K562 (cell line): ENCODE measurements at regions not wholly inside any gene's neighbourhood (a gene's known extent, or its start where the extent isn't known, plus 50 kb on each side); places are given as distances from the start of the nearest gene placed in this dataset.
A peak's percentile ranks its signal among the peaks of the same experiment; 100 is the strongest.

Source experiments
- ATAC-seq: fragments of 200-7000 bp; cut with Tn5 transposase; 3 replicates; pipeline ENCODE4 v1.9.1; 2020; ENCODE audit warnings: moderate library complexity
- BruUV-seq: library from RNA; stranded (reverse); fragments of 400-500 nt; replicated peaks from 2 replicates; lab custom pipeline; 2021; lab: Mats Ljungman, UMichigan
- CTCF ChIA-PET: fragments of 300-600 bp; formaldehyde crosslinking; extraction: SDS; loops from one replicate; lab custom pipeline; 2021; ENCODE audit warnings: low intra/inter-chr PET ratio; lab: Yijun Ruan, JAX
- POLR2A ChIA-PET: fragments of 300-600, 350-650 bp; sonication (Branson Sonifier 250); formaldehyde crosslinking; extraction: SDS; loops from one replicate; lab custom pipeline; 2021; ENCODE audit warnings: antibody characterized with exemption, inconsistent platforms; lab: Yijun Ruan, JAX
- DNase-seq, 4 experiments: peaks; one replicate each; pipeline versions ENCODE4 v3.0.0 to v3.0.0-alpha.2; 2011 to 2018; ENCODE audit warnings: low spot score in 3 of 4, mixed read lengths in 3 of 4; ENCODE audit errors: extremely low read depth in 1 of 4
- FAIRE-seq: peaks from 2 replicates; lab custom pipeline; 2011; peaks lifted over from hg19 to GRCh38; lab: Jason Lieb, UNC
- H2AFZ ChIP-seq: 2 replicates; pipeline ENCODE4 v1.6.0; 2011; ENCODE audit warnings: low read depth, low read length, control low read depth, inconsistent platforms
- H3K27ac ChIP-seq: fragments of 200-600 bp; 3 replicates; pipeline ENCODE4 v1.8.0; 2011; ENCODE audit warnings: low read depth, mild to moderate bottlenecking, control low read depth, inconsistent platforms, low read length, moderate library complexity, mixed read lengths; ENCODE audit errors: extremely low read depth
- H3K27me3 ChIP-seq, 2 experiments: fragments of 300-600 bp in 1 of 2; 2 replicates in 1 of 2; 3 replicates in 1 of 2; pipeline versions ENCODE4 v1.6.0 to v1.8.0; 2011; ENCODE audit warnings: inconsistent platforms in 2 of 2, low read length in 2 of 2, mild to moderate bottlenecking in 1 of 2, mixed read lengths in 1 of 2, moderate library complexity in 1 of 2; ENCODE audit not compliant: control insufficient read depth in 2 of 2, insufficient read depth in 2 of 2
- H3K36me3 ChIP-seq: fragments of 300-600 bp; 3 replicates; pipeline ENCODE4 v1.8.0; 2011; ENCODE audit warnings: mild to moderate bottlenecking, low read length, inconsistent platforms; ENCODE audit not compliant: control insufficient read depth, insufficient read depth
- H3K4me1 ChIP-seq, 2 experiments: fragments of 200-600 bp in 1 of 2; replicated peaks in 1 of 2; 2 replicates in 1 of 2; 3 replicates in 1 of 2; pipeline versions ENCODE4 v1.5.1 to v1.8.0; 2011; ENCODE audit warnings: inconsistent platforms in 2 of 2, low read length in 2 of 2, mild to moderate bottlenecking in 1 of 2, mixed read lengths in 1 of 2, moderate library complexity in 1 of 2; ENCODE audit not compliant: control insufficient read depth in 2 of 2, insufficient read depth in 2 of 2
- H3K4me2 ChIP-seq: 2 replicates; pipeline ENCODE4 v1.6.1; 2011; ENCODE audit warnings: low read length, control low read depth, inconsistent platforms, mixed read lengths; ENCODE audit not compliant: insufficient read depth
- H3K4me3 ChIP-seq: fragments of 200-600 bp; sonication (generic), shearing (Covaris generic); 2 replicates; pipeline ENCODE4 v1.5.1; 2016; ENCODE audit warnings: control low read depth, inconsistent platforms
- H3K79me2 ChIP-seq: fragments of 200-600 bp; 3 replicates; pipeline ENCODE4 v1.8.0; 2011; ENCODE audit warnings: low read length, inconsistent platforms; ENCODE audit not compliant: control insufficient read depth, insufficient read depth
- H3K9ac ChIP-seq, 2 experiments: 2 replicates each; pipeline versions ENCODE4 v1.6.0 to v1.6.1; 2011; ENCODE audit warnings: low read depth in 2 of 2, low read length in 2 of 2, control low read depth in 1 of 2, inconsistent platforms in 1 of 2, mild to moderate bottlenecking in 1 of 2, mixed read lengths in 1 of 2; ENCODE audit not compliant: insufficient read depth in 1 of 2
- H3K9me1 ChIP-seq: one replicate; pipeline ENCODE4 v1.6.0; 2011; ENCODE audit warnings: inconsistent platforms, mild to moderate bottlenecking, low read length, moderate library complexity; ENCODE audit not compliant: control insufficient read depth, insufficient read depth
- H3K9me3 ChIP-seq: replicated peaks from 2 replicates; pipeline ENCODE4 v1.5.1; 2011; ENCODE audit warnings: low read depth, low read length, inconsistent platforms; ENCODE audit not compliant: control insufficient read depth, insufficient read depth
- H4K20me1 ChIP-seq: replicated peaks from 2 replicates; pipeline ENCODE4 v1.6.1; 2011; ENCODE audit warnings: low read length, inconsistent platforms, mixed read lengths; ENCODE audit not compliant: control insufficient read depth, insufficient read depth
- CTCFL ChIP-seq: IDR thresholded peaks from 2 replicates; pipeline ENCODE4 v1.6.1; 2011; ENCODE audit warnings: borderline replicate concordance, low read depth, mild to moderate bottlenecking, moderate library complexity, low read length; ENCODE audit not compliant: insufficient read depth, poor library complexity, severe bottlenecking
- ETV6 ChIP-seq, 3 experiments: fragments of 150-350 bp in 1 of 3; sonication (generic) in 1 of 3; formaldehyde crosslinking in 1 of 3; IDR thresholded peaks; 2 replicates each; pipeline versions ENCODE4 v1.6.1 to v1.8.0; 2014 to 2022; ENCODE audit warnings: borderline replicate concordance in 2 of 3, low read depth in 2 of 3, antibody characterized with exemption in 1 of 3, low read length in 1 of 3, mild to moderate bottlenecking in 1 of 3, missing genetic modification reagents in 1 of 3
- FOXO4 ChIP-seq: fragments of 450-650 bp; formaldehyde crosslinking; IDR thresholded peaks from 2 replicates; pipeline ENCODE4 v1.4.0; 2020; ENCODE audit warnings: mild to moderate bottlenecking, moderate library complexity
- MCM5 ChIP-seq: fragments of 450-650 bp; IDR thresholded peaks from 2 replicates; pipeline ENCODE4 v1.6.1; 2016; ENCODE audit warnings: low read depth
- SFPQ ChIP-seq: fragments of 200-400 bp; formaldehyde crosslinking; IDR thresholded peaks from 2 replicates; pipeline ENCODE4 v1.6.1; 2017; ENCODE audit warnings: mild to moderate bottlenecking, low read depth, low read length, moderate library complexity
- SMC3 ChIP-seq: conservative IDR thresholded peaks from 2 replicates; pipeline ENCODE4 v1.6.1; 2011; ENCODE audit warnings: low read depth, low read length, improper control_type of control experiment; ENCODE audit not compliant: insufficient read depth
- SP1 ChIP-seq: sonication (generic); formaldehyde crosslinking; IDR thresholded peaks from 2 replicates; pipeline ENCODE4 v1.8.1; 2022; ENCODE audit warnings: mild to moderate bottlenecking, missing genetic modification reagents
- TEAD2 ChIP-seq: fragments of 450-650 bp; IDR thresholded peaks from 2 replicates; pipeline ENCODE4 v1.6.1; 2016; ENCODE audit warnings: missing genetic modification characterization, control low read depth, missing compliant biosample characterization
- ZNF324 ChIP-seq: fragments of 250-450 bp; sonication (Bioruptor Pico); IDR thresholded peaks from 2 replicates; pipeline ENCODE4 v1.4.0; 2020; ENCODE audit warnings: mild to moderate bottlenecking
- ZNF740 ChIP-seq, 3 experiments: fragments of 200-800 bp in 1 of 3; sonication (Bioruptor generic) in 1 of 3; sonication (generic) in 1 of 3; formaldehyde crosslinking in 1 of 3; IDR thresholded peaks; 2 replicates each; pipeline versions ENCODE4 v1.6.1 to v1.8.0; 2016 to 2022; ENCODE audit warnings: mild to moderate bottlenecking in 2 of 3, missing compliant biosample characterization in 2 of 3, missing genetic modification characterization in 2 of 3, missing genetic modification reagents in 1 of 3
- ZNF766 ChIP-seq: fragments of 200-800 bp; sonication (Bioruptor generic); conservative IDR thresholded peaks from 2 replicates; pipeline ENCODE4 v1.6.1; 2016; ENCODE audit warnings: missing genetic modification characterization, missing compliant biosample characterization
- WGBS: fragments of 100-300 bp; shearing (Covaris generic); methylation state at CpG from one replicate; pipeline ENCODE4 v1.1.6; 2016; ENCODE audit warnings: low coverage, mixed read lengths; ENCODE audit not compliant: insufficient coverage; ENCODE audit errors: missing lambda C conversion rate; 5-methylcytosine and 5-hydroxymethylcytosine counted together
- in situ Hi-C: fragments of 300-500 bp; cut with MboI; formaldehyde crosslinking; loops from 4 replicates; pipeline ENCODE4 v1.15.0; 2018; ENCODE audit warnings: inconsistent platforms, mixed read lengths
- intact Hi-C: fragments of 100-400 bp; cut with micrococcal nuclease; formaldehyde crosslinking; loops from 2 replicates; pipeline ENCODE4 v1.14.2; 2022

- WGBS, result 5% methylated on average over 3 of the region's 3 CpGs
- H3K36me3 ChIP-seq, result no peaks in the 10 kb centered on the region
- H3K9me3 ChIP-seq, result no peaks in the 10 kb centered on the region
- CTCF ChIA-PET, result interaction anchor here (1.0 kb wide), 1 partner anchor 19 kb away, joined by 5 read pairs; no protein-coding TSS in a partner anchor
- H3K4me1 ChIP-seq, result no peaks in the 10 kb centered on the region
- ATAC-seq (peak; percentile 98), DNase-seq (peak; percentile 67 to 73 (median 68)), FAIRE-seq (peak; percentile 94)
- POLR2A ChIA-PET, result interaction anchor here (0.8 to 1.5 kb wide), 6 partner anchors 11 to 426 kb away, joined by 3 read pairs; partner anchors contain the start of gene IVNS1ABP
- intact Hi-C loops, result loop anchor here (2.0 to 10.0 kb wide), 2 partner anchors 277 to 391 kb away; no protein-coding TSS in a partner anchor
- no peak overlapping the region for H3K4me3 ChIP-seq
- no peaks in the 10 kb centered on the region for H3K79me2 ChIP-seq
- no peak overlapping the region for H3K27ac ChIP-seq
- in situ Hi-C loops, result no loop called here
- BruUV-seq, result no TSS peak
- no peak overlapping the region for H2AFZ ChIP-seq
- H3K9ac ChIP-seq, result no peak overlapping the region
- no peak overlapping the region for H3K4me2 ChIP-seq
- H4K20me1 ChIP-seq, result no peaks in the 10 kb centered on the region
- no peaks in the 10 kb centered on the region for H3K9me1 ChIP-seq
- no peaks in the 10 kb centered on the region for H3K27me3 ChIP-seq
- no peak for TF ChIP-seq ZNF740 (CRISPR knock-in tag; IDR thresholded peaks at IDR 0.05)
- TF ChIP-seq ZNF740 (tag; IDR thresholded peaks at IDR 0.05), result no peak
- no peak for TF ChIP-seq FOXO4
- TF ChIP-seq TEAD2 (tag), result no peak
- TF ChIP-seq SFPQ, result no peak
- no peak for TF ChIP-seq MCM5
- no peak for TF ChIP-seq ZNF324 (CRISPR knock-in tag)
- TF ChIP-seq ZNF766 (CRISPR knock-in tag), result no peak
- TF ChIP-seq SP1 (CRISPR knock-in tag), result no peak
- TF ChIP-seq CTCFL, result peak; percentile 22
- no peak for TF ChIP-seq ETV6 (IDR thresholded peaks at IDR 0.05; ENCODE audit: borderline replicate concordance in 1 of 2, low read depth in 2 of 2, low read length in 1 of 2)
- no peak for TF ChIP-seq ETV6 (CRISPR knock-in tag; IDR thresholded peaks at IDR 0.05; ENCODE audit: borderline replicate concordance)
- peak; percentile 56 for TF ChIP-seq SMC3
Observed at GRCh38 chr1:185595835-185596667, 138.1 kb upstream of the HMCN1 start.
